SIG-M5 treated with dmso at 0.1 percent for 504 hours (cell line): ENCODE measurements at regions not wholly inside any gene's neighbourhood (a gene's known extent, or its start where the extent isn't known, plus 50 kb on each side); places are given as distances from the start of the nearest gene placed in this dataset.

Experiments used
- DNase-seq: peaks from one replicate; lab custom pipeline; 2025; ENCODE audit not compliant: unreplicated experiment; lab: John Stamatoyannopoulos, UW

DNA sequence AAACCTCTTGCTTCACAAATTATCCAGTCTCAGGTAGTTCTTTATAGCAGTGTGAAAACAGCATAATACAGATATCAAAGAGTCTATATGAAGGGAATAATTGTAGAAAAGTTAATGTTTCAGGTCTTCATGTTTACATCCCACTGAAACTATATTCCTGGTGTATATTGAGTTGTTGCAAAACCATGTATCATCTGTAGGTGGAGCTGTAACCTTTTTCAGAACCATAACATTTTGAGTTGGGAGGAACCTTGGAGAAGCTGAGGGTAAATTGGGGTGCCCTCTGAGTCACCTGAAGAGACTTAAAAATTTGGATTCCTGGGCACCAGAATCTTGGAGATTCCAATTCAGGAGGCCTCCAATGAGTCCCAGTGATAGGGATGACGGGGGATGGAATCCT lies 51.9 kb upstream of the TAPT1 start:
- no peak for DNase-seq
